ENCODE measurements at regions not wholly inside any gene's neighbourhood (a gene's known extent, or its start where the extent isn't known, plus 50 kb on each side); places are given as distances from the start of the nearest gene placed in this dataset.

DNA sequence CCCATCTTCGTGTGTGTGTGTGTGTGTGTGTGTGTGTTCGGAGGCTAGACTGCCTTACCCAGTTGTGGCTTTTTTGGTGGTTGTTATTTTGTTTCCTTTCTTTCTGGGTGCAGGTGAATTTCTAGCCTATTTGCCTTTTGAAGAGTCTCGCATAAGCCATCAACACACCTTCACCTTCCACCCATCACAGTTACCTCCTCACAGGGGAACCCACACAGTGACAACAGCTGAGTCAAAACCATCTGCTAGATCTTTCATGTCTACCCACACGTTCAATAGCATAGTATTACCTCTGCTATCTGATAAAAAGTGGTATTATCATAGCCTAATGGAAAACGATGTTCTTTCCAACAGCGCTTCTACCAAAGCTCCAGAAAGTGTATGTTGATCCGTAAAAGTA, 303.2 kb upstream of the TMTC4 start:
- FAIRE-seq: no peak
- CTCF ChIA-PET (ENCODE audit: low intra/inter-chr PET ratio): no interaction called here
- Histone ChIP-seq H3K4me3 (no peak overlapping the region), H3K79me2 (ENCODE audit: control insufficient read depth, insufficient read depth, low read length) (no peaks in the 10 kb centered on the region), H3K27ac (ENCODE audit: extremely low read depth, low read depth, low read length) (no peak overlapping the region), H3K4me1 (replicated peaks in 1 of 2; ENCODE audit: control insufficient read depth in 2 of 2, insufficient read depth in 2 of 2, low read length in 2 of 2) (no peaks in the 10 kb centered on the region), H3K9me3 (replicated peaks; ENCODE audit: control insufficient read depth, insufficient read depth, low read depth, low read length) (no peaks in the 10 kb centered on the region), H3K27me3 (ENCODE audit: control insufficient read depth in 2 of 2, insufficient read depth in 2 of 2, low read length in 2 of 2) (no peaks in the 10 kb centered on the region), H4K20me1 (replicated peaks; ENCODE audit: control insufficient read depth, insufficient read depth, low read length) (no peaks in the 10 kb centered on the region), H3K4me2 (ENCODE audit: insufficient read depth, low read length) (no peak overlapping the region), H3K9ac (ENCODE audit: insufficient read depth in 1 of 2, low read depth in 2 of 2, low read length in 2 of 2) (no peak overlapping the region), H3K9me1 (ENCODE audit: control insufficient read depth, insufficient read depth, low read length) (no peaks in the 10 kb centered on the region), H2AFZ (ENCODE audit: low read depth, low read length) (no peak overlapping the region), H3K36me3 (ENCODE audit: control insufficient read depth, insufficient read depth, low read length) (no peaks in the 10 kb centered on the region)
- no peak for ATAC-seq
- no TSS peak for BruUV-seq (replicated peaks)
- no peak for DNase-seq (ENCODE audit: extremely low read depth in 1 of 4, low spot score in 3 of 4)
- intact Hi-C loops (cut with micrococcal nuclease): no loop called here
- POLR2A ChIA-PET: no interaction called here
- WGBS (ENCODE audit: insufficient coverage, low coverage, missing lambda C conversion rate): 0% methylated on average over 4 of the region's 7 CpGs
- in situ Hi-C loops (cut with MboI): no loop called here
- TF ChIP-seq MCM3 (IDR thresholded peaks at IDR 0.05): no peak
- TF ChIP-seq ZKSCAN3 (CRISPR knock-in tag; IDR thresholded peaks at IDR 0.05): no peak
- TF ChIP-seq CC2D1A (IDR thresholded peaks at IDR 0.05): no peak
- TF ChIP-seq, protein P1, sequence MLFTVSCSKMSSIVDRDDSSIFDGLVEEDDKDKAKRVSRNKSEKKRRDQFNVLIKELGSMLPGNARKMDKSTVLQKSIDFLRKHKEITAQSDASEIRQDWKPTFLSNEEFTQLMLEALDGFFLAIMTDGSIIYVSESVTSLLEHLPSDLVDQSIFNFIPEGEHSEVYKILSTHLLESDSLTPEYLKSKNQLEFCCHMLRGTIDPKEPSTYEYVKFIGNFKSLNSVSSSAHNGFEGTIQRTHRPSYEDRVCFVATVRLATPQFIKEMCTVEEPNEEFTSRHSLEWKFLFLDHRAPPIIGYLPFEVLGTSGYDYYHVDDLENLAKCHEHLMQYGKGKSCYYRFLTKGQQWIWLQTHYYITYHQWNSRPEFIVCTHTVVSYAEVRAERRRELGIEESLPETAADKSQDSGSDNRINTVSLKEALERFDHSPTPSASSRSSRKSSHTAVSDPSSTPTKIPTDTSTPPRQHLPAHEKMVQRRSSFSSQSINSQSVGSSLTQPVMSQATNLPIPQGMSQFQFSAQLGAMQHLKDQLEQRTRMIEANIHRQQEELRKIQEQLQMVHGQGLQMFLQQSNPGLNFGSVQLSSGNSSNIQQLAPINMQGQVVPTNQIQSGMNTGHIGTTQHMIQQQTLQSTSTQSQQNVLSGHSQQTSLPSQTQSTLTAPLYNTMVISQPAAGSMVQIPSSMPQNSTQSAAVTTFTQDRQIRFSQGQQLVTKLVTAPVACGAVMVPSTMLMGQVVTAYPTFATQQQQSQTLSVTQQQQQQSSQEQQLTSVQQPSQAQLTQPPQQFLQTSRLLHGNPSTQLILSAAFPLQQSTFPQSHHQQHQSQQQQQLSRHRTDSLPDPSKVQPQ (CRISPR knock-in tag; IDR thresholded peaks at IDR 0.05; ENCODE audit: borderline replicate concordance): no peak
- no peak for TF ChIP-seq FOXJ3 (CRISPR knock-in tag; IDR thresholded peaks at IDR 0.05)
- TF ChIP-seq XRCC5 (IDR thresholded peaks at IDR 0.05; ENCODE audit: low read depth, low read length): no peak
- TF ChIP-seq TAL1 (IDR thresholded peaks at IDR 0.05): no peak
